T-helper 9 cell (primary cell): ENCODE measurements at regions not wholly inside any gene's neighbourhood (a gene's known extent, or its start where the extent isn't known, plus 50 kb on each side); places are given as distances from the start of the nearest gene placed in this dataset.
"Not testable (repeated sequence)": the region's sequence is repeated elsewhere in the genome, so short reads cannot be mapped to it uniquely, and the experiment has no call there.

ENCODE experiments used
- DNase-seq: peaks from one replicate; pipeline ENCODE4 v3.0.0-alpha.2; 2020

GRCh38 chr2:146994246-146994645 lies 850.6 kb upstream of the ACVR2A start:
- no peak for DNase-seq

- no peak for DNase-seq
Observed at GRCh38 chr2:146992466-146992865, 852.4 kb upstream of the ACVR2A start.

GRCh38 chr2:146992057-146992456 lies 852.8 kb upstream of the ACVR2A start:
- no peak for DNase-seq

GRCh38 chr2:146990311-146991054 lies 854.3 kb upstream of the ACVR2A start:
- DNase-seq = no peak

GRCh38 chr2:146989741-146990140 lies 855.1 kb upstream of the ACVR2A start:
- no peak for DNase-seq

GRCh38 chr2:146987996-146988395 lies 856.8 kb upstream of the ACVR2A start:
- no peak for DNase-seq

- no peak for DNase-seq
Observed at GRCh38 chr2:146986161-146986560, 858.7 kb upstream of the ACVR2A start.

GRCh38 chr2:146985753-146986152 lies 859.1 kb upstream of the ACVR2A start:
- DNase-seq = no peak

GRCh38 chr2:146984014-146984413 lies 860.8 kb upstream of the ACVR2A start:
- no peak for DNase-seq

GRCh38 chr2:146982393-146982846 lies 862.4 kb upstream of the ACVR2A start:
- DNase-seq = no peak

GRCh38 chr2:146981921-146982320 lies 862.9 kb upstream of the ACVR2A start:
- no peak for DNase-seq

- DNase-seq = no peak
Observed at GRCh38 chr2:146979746-146980145, 865.1 kb upstream of the ACVR2A start.

GRCh38 chr2:146978577-146979555 lies 866.0 kb upstream of the ACVR2A start:
- no peak for DNase-seq

GRCh38 chr2:146970981-146971380 lies 873.8 kb upstream of the ACVR2A start:
- DNase-seq = not testable (repeated sequence)

GRCh38 chr2:146969703-146970102 lies 875.1 kb upstream of the ACVR2A start:
- DNase-seq = not testable (repeated sequence)

- no peak for DNase-seq
Observed at GRCh38 chr2:146964494-146964893, 880.3 kb upstream of the ACVR2A start.

GRCh38 chr2:146954544-146954943 lies 890.3 kb upstream of the ACVR2A start:
- no peak for DNase-seq

- DNase-seq = no peak
Observed at GRCh38 chr2:146952696-146953095, 892.1 kb upstream of the ACVR2A start.

GRCh38 chr2:146950911-146951310 lies 893.9 kb upstream of the ACVR2A start:
- DNase-seq = no peak

GRCh38 chr2:146950361-146950760 lies 894.5 kb upstream of the ACVR2A start:
- DNase-seq = no peak

GRCh38 chr2:146949400-146949799 lies 895.4 kb upstream of the ACVR2A start:
- DNase-seq = no peak

- DNase-seq = no peak
Observed at GRCh38 chr2:146944601-146945000, 900.2 kb upstream of the ACVR2A start.

GRCh38 chr2:146939991-146940685 lies 904.7 kb upstream of the ACVR2A start:
- no peak for DNase-seq
